ENCODE measurements at regions not wholly inside any gene's neighbourhood (a gene's known extent, or its start where the extent isn't known, plus 50 kb on each side); places are given as distances from the start of the nearest gene placed in this dataset.

DNA sequence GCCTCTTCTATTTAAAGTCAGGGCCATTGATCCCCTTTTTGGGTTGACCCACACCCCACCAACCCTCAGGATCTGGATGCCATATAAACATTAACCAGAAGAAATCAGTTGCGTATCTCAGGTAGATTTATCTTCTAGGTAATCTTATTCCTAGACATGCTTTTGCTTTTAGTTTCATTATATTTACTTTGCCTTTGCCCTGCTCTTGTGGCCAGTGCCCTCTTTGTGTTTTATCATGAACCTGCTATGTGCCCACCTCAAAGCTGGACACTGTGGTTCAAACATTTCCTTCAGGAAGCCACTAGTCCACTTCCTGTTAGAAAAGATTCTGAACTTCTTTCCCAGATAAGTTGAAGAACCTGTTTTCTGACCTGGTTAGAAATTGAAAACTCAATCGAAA is 117.4 kb upstream of the EDNRA start:
- no CpG with 5 or more reads among the region's 2 CpGs for WGBS, 2 donors (ENCODE audit: extremely low coverage in 2 of 2, insufficient read length in 2 of 2, insufficient replicate concordance in 1 of 2)
- H2BK15ac ChIP-seq (ENCODE audit: low read length): no peak overlapping the region
- H2AFZ ChIP-seq (ENCODE audit: low read length): no peak overlapping the region
- H3K27ac ChIP-seq (replicated peaks; ENCODE audit: low read length): no peak overlapping the region
- no peak overlapping the region for H2BK12ac ChIP-seq (ENCODE audit: low read length)
- peaks cover 2 to 5% of the 10 kb centered on the region in 2 donors for H3K4me1 ChIP-seq (ENCODE audit: control insufficient read depth in 2 of 2, insufficient read depth in 1 of 2, low read depth in 1 of 2, low read length in 2 of 2)
- H3K36me3 ChIP-seq (replicated peaks in 1 of 2; ENCODE audit: control insufficient read depth in 2 of 2, insufficient read depth in 2 of 2, low read length in 2 of 2): no peaks in the 10 kb centered on the region
- no peaks in the 10 kb centered on the region for H3K79me1 ChIP-seq (ENCODE audit: low read depth, low read length)
- H3K9me3 ChIP-seq (replicated peaks in 1 of 2; ENCODE audit: control insufficient read depth in 2 of 2, insufficient read depth in 1 of 2, low read depth in 1 of 2, low read length in 2 of 2): no peaks in the 10 kb centered on the region
- no peak overlapping the region for H2BK120ac ChIP-seq (ENCODE audit: low read depth, low read length)
- no peak overlapping the region for H3K4me3 ChIP-seq (ENCODE audit: low read length in 2 of 2)
- no peak overlapping the region for H3K23ac ChIP-seq (ENCODE audit: low read depth, low read length, poor library complexity)
- H3K27me3 ChIP-seq (ENCODE audit: control insufficient read depth in 3 of 3, insufficient read depth in 3 of 3, low read depth in 1 of 3, low read length in 3 of 3): no peaks in the 10 kb centered on the region
- H2AK5ac ChIP-seq (ENCODE audit: low read depth, low read length): no peak overlapping the region
- H2BK5ac ChIP-seq (ENCODE audit: low read length): no peak overlapping the region
- no peak overlapping the region for H3K4me2 ChIP-seq (ENCODE audit: insufficient read depth, low read length, poor library complexity, severe bottlenecking)
- no peak overlapping the region for H3K14ac ChIP-seq (ENCODE audit: low read length)
- H4K91ac ChIP-seq (ENCODE audit: low read depth, low read length, poor library complexity): no peak overlapping the region
- no peak overlapping the region for H3K9ac ChIP-seq (ENCODE audit: low read depth, low read length, poor library complexity)
- H3K18ac ChIP-seq (ENCODE audit: low read length): no peak overlapping the region
- H3K4ac ChIP-seq (ENCODE audit: low read length): no peak overlapping the region
- H4K8ac ChIP-seq (ENCODE audit: low read depth, low read length): no peak overlapping the region
- no peak for DNase-seq (ENCODE audit: low spot score)

DNA sequence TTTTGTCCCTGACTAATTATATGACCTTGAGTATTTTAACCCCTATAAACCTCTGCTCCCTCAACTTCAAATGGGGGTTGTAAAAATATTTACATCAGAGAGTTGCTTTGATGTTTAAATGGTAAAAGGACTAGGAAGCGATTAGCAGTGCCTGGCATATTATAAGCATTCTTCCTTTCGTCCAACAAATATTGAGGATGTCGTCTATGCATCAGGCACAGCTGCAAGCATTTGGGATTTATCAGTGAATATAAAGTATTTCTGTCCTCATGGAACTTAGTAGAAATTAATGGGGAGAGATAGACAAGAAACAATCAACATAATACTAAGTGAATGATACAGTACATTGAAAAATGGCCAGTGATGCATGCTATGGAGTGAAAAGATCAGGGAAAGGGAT is 115.5 kb upstream of the EDNRA start:
- Histone ChIP-seq H3K23ac (ENCODE audit: low read depth, low read length, poor library complexity) (no peak overlapping the region), H2BK12ac (ENCODE audit: low read length) (no peak overlapping the region), H3K27ac (replicated peaks; ENCODE audit: low read length) (no peak overlapping the region), H3K14ac (ENCODE audit: low read length) (no peak overlapping the region), H3K36me3 (replicated peaks in 1 of 2; ENCODE audit: control insufficient read depth in 2 of 2, insufficient read depth in 2 of 2, low read length in 2 of 2) (no peaks in the 10 kb centered on the region), H3K4me3 (ENCODE audit: low read length in 2 of 2) (no peak overlapping the region), H2BK5ac (ENCODE audit: low read length) (no peak overlapping the region), H3K4me1 (ENCODE audit: control insufficient read depth in 2 of 2, insufficient read depth in 1 of 2, low read depth in 1 of 2, low read length in 2 of 2) (peaks cover 2 to 5% of the 10 kb centered on the region in 2 donors), H3K4ac (ENCODE audit: low read length) (no peak overlapping the region), H3K4me2 (ENCODE audit: insufficient read depth, low read length, poor library complexity, severe bottlenecking) (no peak overlapping the region), H3K18ac (ENCODE audit: low read length) (no peak overlapping the region), H3K79me1 (ENCODE audit: low read depth, low read length) (no peaks in the 10 kb centered on the region), H3K9ac (ENCODE audit: low read depth, low read length, poor library complexity) (no peak overlapping the region), H3K9me3 (replicated peaks in 1 of 2; ENCODE audit: control insufficient read depth in 2 of 2, insufficient read depth in 1 of 2, low read depth in 1 of 2, low read length in 2 of 2) (no peaks in the 10 kb centered on the region), H2BK120ac (ENCODE audit: low read depth, low read length) (no peak overlapping the region), H2BK15ac (ENCODE audit: low read length) (no peak overlapping the region), H2AK5ac (ENCODE audit: low read depth, low read length) (no peak overlapping the region), H2AFZ (ENCODE audit: low read length) (no peak overlapping the region), H4K91ac (ENCODE audit: low read depth, low read length, poor library complexity) (no peak overlapping the region), H3K27me3 (ENCODE audit: control insufficient read depth in 3 of 3, insufficient read depth in 3 of 3, low read depth in 1 of 3, low read length in 3 of 3) (no peaks in the 10 kb centered on the region), H4K8ac (ENCODE audit: low read depth, low read length) (no peak overlapping the region)
- no CpG with 5 or more reads among the region's 3 CpGs for WGBS, 2 donors (ENCODE audit: extremely low coverage in 2 of 2, insufficient read length in 2 of 2, insufficient replicate concordance in 1 of 2)
- DNase-seq (ENCODE audit: low spot score): no peak

DNA sequence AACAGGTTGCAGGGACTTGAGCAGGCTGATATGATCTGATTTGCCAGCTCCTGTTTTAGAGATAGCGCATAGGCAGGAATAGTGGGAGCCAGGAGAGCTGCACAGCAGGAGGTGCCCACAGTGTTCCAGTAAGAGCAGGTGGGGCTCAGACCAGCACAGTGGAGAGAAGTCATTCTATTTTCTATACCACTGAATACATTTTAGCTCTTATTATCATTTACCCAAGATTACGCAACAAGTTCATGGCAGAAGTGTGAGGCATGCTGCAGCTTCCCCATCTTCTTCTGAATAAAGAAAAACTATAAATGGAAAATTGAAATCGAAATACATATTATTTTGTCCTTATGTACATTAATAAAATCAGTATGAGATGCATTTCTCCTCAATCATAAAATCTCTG is 114.7 kb upstream of the EDNRA start:
- Histone ChIP-seq H4K8ac (ENCODE audit: low read depth, low read length) (no peak overlapping the region), H2BK120ac (ENCODE audit: low read depth, low read length) (no peak overlapping the region), H3K18ac (ENCODE audit: low read length) (no peak overlapping the region), H3K14ac (ENCODE audit: low read length) (no peak overlapping the region), H3K4me3 (ENCODE audit: low read length in 2 of 2) (no peak overlapping the region), H3K9me3 (replicated peaks in 1 of 2; ENCODE audit: control insufficient read depth in 2 of 2, insufficient read depth in 1 of 2, low read depth in 1 of 2, low read length in 2 of 2) (no peaks in the 10 kb centered on the region), H3K4me1 (ENCODE audit: control insufficient read depth in 2 of 2, insufficient read depth in 1 of 2, low read depth in 1 of 2, low read length in 2 of 2) (peaks cover 2 to 5% of the 10 kb centered on the region in 2 donors), H3K9ac (ENCODE audit: low read depth, low read length, poor library complexity) (no peak overlapping the region), H3K27ac (replicated peaks; ENCODE audit: low read length) (no peak overlapping the region), H3K79me1 (ENCODE audit: low read depth, low read length) (no peaks in the 10 kb centered on the region), H2BK15ac (ENCODE audit: low read length) (no peak overlapping the region), H2AFZ (ENCODE audit: low read length) (no peak overlapping the region), H3K4me2 (ENCODE audit: insufficient read depth, low read length, poor library complexity, severe bottlenecking) (no peak overlapping the region), H2BK5ac (ENCODE audit: low read length) (no peak overlapping the region), H3K27me3 (ENCODE audit: control insufficient read depth in 3 of 3, insufficient read depth in 3 of 3, low read depth in 1 of 3, low read length in 3 of 3) (no peaks in the 10 kb centered on the region), H2BK12ac (ENCODE audit: low read length) (no peak overlapping the region), H3K4ac (ENCODE audit: low read length) (no peak overlapping the region), H4K91ac (ENCODE audit: low read depth, low read length, poor library complexity) (no peak overlapping the region), H3K23ac (ENCODE audit: low read depth, low read length, poor library complexity) (no peak overlapping the region), H3K36me3 (replicated peaks in 1 of 2; ENCODE audit: control insufficient read depth in 2 of 2, insufficient read depth in 2 of 2, low read length in 2 of 2) (no peaks in the 10 kb centered on the region), H2AK5ac (ENCODE audit: low read depth, low read length) (no peak overlapping the region)
- DNase-seq (ENCODE audit: low spot score): no peak
- no CpG with 5 or more reads among the region's 3 CpGs for WGBS, 2 donors (ENCODE audit: extremely low coverage in 2 of 2, insufficient read length in 2 of 2, insufficient replicate concordance in 1 of 2)

DNA sequence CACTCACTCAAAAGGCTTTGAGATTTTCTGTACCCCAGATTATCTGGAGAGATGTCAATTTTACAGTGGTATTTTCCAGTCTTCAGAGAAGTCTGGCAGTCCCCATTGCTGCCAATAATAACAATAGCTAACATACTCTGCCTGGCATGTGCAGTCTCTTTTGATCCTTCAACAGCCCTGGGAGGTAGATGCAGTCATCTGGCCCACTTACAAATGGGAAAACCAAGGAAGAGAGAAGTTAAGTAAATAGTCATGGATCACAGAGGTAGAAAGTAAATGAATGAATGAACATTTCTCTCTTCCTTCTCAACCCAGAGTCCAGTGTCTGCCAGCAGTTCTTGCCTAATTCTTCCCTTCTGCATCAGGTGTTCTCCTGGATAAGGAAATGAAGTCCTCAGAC is 113.0 kb upstream of the EDNRA start:
- no peak for DNase-seq (ENCODE audit: low spot score)
- Histone ChIP-seq H4K8ac (ENCODE audit: low read depth, low read length) (no peak overlapping the region), H3K27ac (replicated peaks; ENCODE audit: low read length) (no peak overlapping the region), H3K9ac (ENCODE audit: low read depth, low read length, poor library complexity) (no peak overlapping the region), H2AFZ (ENCODE audit: low read length) (no peak overlapping the region), H3K79me1 (ENCODE audit: low read depth, low read length) (no peaks in the 10 kb centered on the region), H2BK15ac (ENCODE audit: low read length) (no peak overlapping the region), H3K36me3 (replicated peaks in 1 of 2; ENCODE audit: control insufficient read depth in 2 of 2, insufficient read depth in 2 of 2, low read length in 2 of 2) (no peaks in the 10 kb centered on the region), H3K4me2 (ENCODE audit: insufficient read depth, low read length, poor library complexity, severe bottlenecking) (no peak overlapping the region), H3K4me1 (ENCODE audit: control insufficient read depth in 2 of 2, insufficient read depth in 1 of 2, low read depth in 1 of 2, low read length in 2 of 2) (no peaks in the 10 kb centered on the region), H2BK5ac (ENCODE audit: low read length) (no peak overlapping the region), H3K27me3 (ENCODE audit: control insufficient read depth in 3 of 3, insufficient read depth in 3 of 3, low read depth in 1 of 3, low read length in 3 of 3) (no peaks in the 10 kb centered on the region), H3K4me3 (ENCODE audit: low read length in 2 of 2) (no peak overlapping the region), H3K18ac (ENCODE audit: low read length) (no peak overlapping the region), H2BK12ac (ENCODE audit: low read length) (no peak overlapping the region), H3K9me3 (replicated peaks in 1 of 2; ENCODE audit: control insufficient read depth in 2 of 2, insufficient read depth in 1 of 2, low read depth in 1 of 2, low read length in 2 of 2) (no peaks in the 10 kb centered on the region), H2BK120ac (ENCODE audit: low read depth, low read length) (no peak overlapping the region), H3K4ac (ENCODE audit: low read length) (no peak overlapping the region), H4K91ac (ENCODE audit: low read depth, low read length, poor library complexity) (no peak overlapping the region), H3K23ac (ENCODE audit: low read depth, low read length, poor library complexity) (no peak overlapping the region), H3K14ac (ENCODE audit: low read length) (no peak overlapping the region), H2AK5ac (ENCODE audit: low read depth, low read length) (no peak overlapping the region)

All from neuronal stem cell (in vitro differentiated cells).